Thymus (tissue), 11 donors: ENCODE measurements at regions not wholly inside any gene's neighbourhood (a gene's known extent, or its start where the extent isn't known, plus 50 kb on each side); places are given as distances from the start of the nearest gene placed in this dataset.
A peak's percentile ranks its signal among the peaks of the same experiment; 100 is the strongest.

ENCODE experiments used
- DNase-seq, 9 donors: peaks; one replicate each; pipeline ENCODE4 v3.0.0-alpha.2; 2013; ENCODE audit warnings: low spot score in 9 of 9, low read depth in 6 of 9, missing footprints in 1 of 9
- H3K27ac ChIP-seq, 2 donors: one replicate each; pipeline ENCODE4 v1.5.1; 2013; ENCODE audit warnings: control low read depth in 1 of 2, low read depth in 1 of 2, low read length in 1 of 2, mild to moderate bottlenecking in 1 of 2, moderate library complexity in 1 of 2
- H3K27me3 ChIP-seq, 2 donors: one replicate each; pipeline ENCODE4 v1.5.1; 2013; ENCODE audit warnings: low read length in 1 of 2; ENCODE audit not compliant: control insufficient read depth in 2 of 2, insufficient read depth in 1 of 2
- H3K36me3 ChIP-seq, 2 donors: one replicate each; pipeline ENCODE4 v1.5.1; 2013; ENCODE audit warnings: low read length in 1 of 2, mild to moderate bottlenecking in 1 of 2, moderate library complexity in 1 of 2; ENCODE audit not compliant: control insufficient read depth in 2 of 2, insufficient read depth in 2 of 2
- H3K4me1 ChIP-seq, 2 donors: one replicate each; pipeline ENCODE4 v1.5.1; 2013; ENCODE audit warnings: low read length in 2 of 2; ENCODE audit not compliant: control insufficient read depth in 2 of 2, insufficient read depth in 2 of 2
- H3K4me3 ChIP-seq, 2 donors: one replicate each; pipeline ENCODE4 v1.5.1; 2013; ENCODE audit warnings: low read length in 2 of 2, control low read depth in 1 of 2, mild to moderate bottlenecking in 1 of 2
- H3K9me3 ChIP-seq, 2 donors: one replicate each; pipeline ENCODE4 v1.5.1; 2013; ENCODE audit warnings: low read length in 1 of 2, mild to moderate bottlenecking in 1 of 2; ENCODE audit not compliant: control insufficient read depth in 2 of 2, insufficient read depth in 1 of 2
- WGBS: extraction: QIAGEN DNeasy Blood & Tissue Kit; methylation state at CpG from one replicate; pipeline ENCODE4 v1.1.7; 2013; 5-methylcytosine and 5-hydroxymethylcytosine counted together
- donor health status: healthy.

GRCh38 chr6:2439082-2439481, 193.7 kb upstream of the GMDS start:
- 98% methylated on average over 2 of the region's 2 CpGs for WGBS
- H3K4me3 ChIP-seq, result no peak overlapping the region
- H3K27ac ChIP-seq, result no peak overlapping the region
- H3K36me3 ChIP-seq, result no peaks in the 10 kb centered on the region
- H3K4me1 ChIP-seq, result peaks cover 0 to 4% of the 10 kb centered on the region in 2 donors
- H3K27me3 ChIP-seq, result no peaks in the 10 kb centered on the region
- H3K9me3 ChIP-seq, result peaks cover 1 to 2% of the 10 kb centered on the region in 2 donors
- no peak for DNase-seq

GRCh38 chr6:2436410-2437154, 191.2 kb upstream of the GMDS start:
- Histone ChIP-seq H3K9me3 (peaks cover 1 to 2% of the 10 kb centered on the region in 2 donors), H3K36me3 (no peaks in the 10 kb centered on the region), H3K27me3 (no peaks in the 10 kb centered on the region), H3K4me3 (no peak overlapping the region), H3K4me1 (peaks cover 0 to 4% of the 10 kb centered on the region in 2 donors), H3K27ac (no peak overlapping the region)
- 96% methylated on average over 23 of the region's 23 CpGs for WGBS
- no peak for DNase-seq

- no peak for DNase-seq
- no peak overlapping the region for H3K4me3 ChIP-seq
- peaks cover 0 to 4% of the 10 kb centered on the region in 2 donors for H3K4me1 ChIP-seq
- H3K36me3 ChIP-seq, result no peaks in the 10 kb centered on the region
- H3K9me3 ChIP-seq, result peaks cover 1 to 2% of the 10 kb centered on the region in 2 donors
- 95% methylated on average over 9 of the region's 9 CpGs for WGBS
- no peaks in the 10 kb centered on the region for H3K27me3 ChIP-seq
- no peak overlapping the region for H3K27ac ChIP-seq
Measured at GRCh38 chr6:2435323-2435722, 189.9 kb upstream of the GMDS start.

GRCh38 chr6:2434912-2435311, 189.5 kb upstream of the GMDS start:
- peaks cover 0 to 4% of the 10 kb centered on the region in 2 donors for H3K4me1 ChIP-seq
- H3K27me3 ChIP-seq, result no peaks in the 10 kb centered on the region
- H3K36me3 ChIP-seq, result no peaks in the 10 kb centered on the region
- H3K9me3 ChIP-seq, result peaks cover 1 to 2% of the 10 kb centered on the region in 2 donors
- no peak for DNase-seq
- no peak overlapping the region for H3K4me3 ChIP-seq
- 95% methylated on average over 6 of the region's 6 CpGs for WGBS
- H3K27ac ChIP-seq, result no peak overlapping the region

GRCh38 chr6:2434116-2434515, 188.7 kb upstream of the GMDS start:
- no peak overlapping the region for H3K27ac ChIP-seq
- peaks cover 0 to 4% of the 10 kb centered on the region in 2 donors for H3K4me1 ChIP-seq
- H3K4me3 ChIP-seq, result no peak overlapping the region
- H3K36me3 ChIP-seq, result no peaks in the 10 kb centered on the region
- H3K9me3 ChIP-seq, result peaks cover 0 to 1% of the 10 kb centered on the region in 2 donors
- WGBS, result 83% methylated on average over 6 of the region's 6 CpGs
- no peak for DNase-seq
- no peaks in the 10 kb centered on the region for H3K27me3 ChIP-seq

GRCh38 chr6:2433711-2434110, 188.3 kb upstream of the GMDS start:
- Histone ChIP-seq H3K4me3 (no peak overlapping the region), H3K9me3 (peaks cover 0 to 1% of the 10 kb centered on the region in 2 donors), H3K27ac (no peak overlapping the region), H3K27me3 (no peaks in the 10 kb centered on the region), H3K4me1 (peaks cover 0 to 4% of the 10 kb centered on the region in 2 donors), H3K36me3 (no peaks in the 10 kb centered on the region)
- DNase-seq, result peak in 1 of 9 donors; percentile 2
- 52% methylated on average over 9 of the region's 9 CpGs for WGBS

- 95% methylated on average over 5 of the region's 5 CpGs for WGBS
- Histone ChIP-seq H3K36me3 (no peaks in the 10 kb centered on the region), H3K27ac (no peak overlapping the region), H3K27me3 (no peaks in the 10 kb centered on the region), H3K9me3 (peaks cover 0 to 1% of the 10 kb centered on the region in 2 donors), H3K4me1 (peaks cover 0 to 4% of the 10 kb centered on the region in 2 donors), H3K4me3 (no peak overlapping the region)
- DNase-seq, result no peak
Measured at GRCh38 chr6:2433266-2433665, 187.9 kb upstream of the GMDS start.

- WGBS, result 92% methylated on average over 5 of the region's 5 CpGs
- Histone ChIP-seq H3K27ac (no peak overlapping the region), H3K36me3 (no peaks in the 10 kb centered on the region), H3K9me3 (peaks cover 0 to 1% of the 10 kb centered on the region in 2 donors), H3K4me3 (no peak overlapping the region), H3K4me1 (peaks cover 0 to 4% of the 10 kb centered on the region in 2 donors), H3K27me3 (no peaks in the 10 kb centered on the region)
- no peak for DNase-seq
Measured at GRCh38 chr6:2432292-2432691, 186.9 kb upstream of the GMDS start.

GRCh38 chr6:2430612-2431011, 185.2 kb upstream of the GMDS start:
- WGBS, result 97% methylated on average over 3 of the region's 3 CpGs
- Histone ChIP-seq H3K4me1 (peaks cover 0 to 4% of the 10 kb centered on the region in 2 donors), H3K9me3 (no peaks in the 10 kb centered on the region), H3K27ac (no peak overlapping the region), H3K27me3 (no peaks in the 10 kb centered on the region), H3K4me3 (no peak overlapping the region), H3K36me3 (no peaks in the 10 kb centered on the region)
- DNase-seq, result no peak
